ENCODE measurements at regions not wholly inside any gene's neighbourhood (a gene's known extent, or its start where the extent isn't known, plus 50 kb on each side); places are given as distances from the start of the nearest gene placed in this dataset.
"Not testable (repeated sequence)": the region's sequence is repeated elsewhere in the genome, so short reads cannot be mapped to it uniquely, and the experiment has no call there.

DNA sequence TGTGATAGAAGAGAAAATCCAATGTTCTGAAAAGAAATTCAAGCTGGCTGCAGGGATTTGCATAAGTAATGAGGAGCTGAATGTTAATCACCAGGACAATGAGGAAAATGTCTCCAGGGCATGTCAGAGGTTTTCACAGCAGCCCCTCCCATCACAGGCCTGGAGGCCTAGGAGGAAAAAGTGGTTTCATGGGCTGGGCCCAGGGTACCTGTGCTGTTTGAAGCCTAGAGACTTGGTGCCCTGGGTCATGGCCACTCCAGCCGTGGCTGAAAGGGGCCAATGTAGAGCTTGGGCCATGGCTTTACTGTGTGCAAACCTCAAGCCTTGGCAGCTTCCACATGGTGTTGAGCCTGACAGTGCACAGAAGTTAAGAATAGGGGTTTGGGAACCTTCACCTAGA, 452.6 kb upstream of the CHORDC1 start:
- not testable (repeated sequence) for H3K36me3 ChIP-seq (ENCODE audit: insufficient read depth, low read length); H3K9me3 ChIP-seq (ENCODE audit: control insufficient read depth, insufficient read depth, low read length); H3K9ac ChIP-seq (ENCODE audit: low read depth, low read length); H3K4me1 ChIP-seq (ENCODE audit: insufficient read depth, low read length)

GRCh38 chr11:90669094-90669493, 446.2 kb upstream of the CHORDC1 start:
- H3K36me3 ChIP-seq (ENCODE audit: insufficient read depth, low read length), result no peaks in the 10 kb centered on the region
- no peaks in the 10 kb centered on the region for H3K9me3 ChIP-seq (ENCODE audit: control insufficient read depth, insufficient read depth, low read length)
- H3K9ac ChIP-seq (ENCODE audit: low read depth, low read length), result no peak overlapping the region
- no peaks in the 10 kb centered on the region for H3K4me1 ChIP-seq (ENCODE audit: insufficient read depth, low read length)

DNA sequence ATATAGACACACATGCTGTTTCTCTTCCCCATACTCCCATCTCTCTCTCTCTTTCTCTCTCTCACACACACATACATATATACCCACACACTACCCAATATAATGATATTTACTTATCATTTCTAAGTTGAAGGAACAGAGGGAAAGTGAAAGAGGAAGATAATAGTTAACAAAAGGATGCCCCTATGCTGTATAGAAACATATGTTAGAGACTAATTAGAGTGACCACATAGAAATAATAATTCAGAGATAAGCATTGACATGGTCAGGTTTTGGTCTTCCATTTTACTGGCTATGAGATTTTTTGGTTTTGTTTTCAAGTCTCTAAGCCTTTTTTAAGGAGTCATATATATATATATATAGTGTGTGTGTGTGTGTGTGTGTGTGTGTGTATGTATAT, 445.7 kb upstream of the CHORDC1 start:
- H3K9ac ChIP-seq (ENCODE audit: low read depth, low read length), result no peak overlapping the region
- no peaks in the 10 kb centered on the region for H3K36me3 ChIP-seq (ENCODE audit: insufficient read depth, low read length)
- no peaks in the 10 kb centered on the region for H3K4me1 ChIP-seq (ENCODE audit: insufficient read depth, low read length)
- H3K9me3 ChIP-seq (ENCODE audit: control insufficient read depth, insufficient read depth, low read length), result no peaks in the 10 kb centered on the region

- no peaks in the 10 kb centered on the region for H3K9me3 ChIP-seq (ENCODE audit: control insufficient read depth, insufficient read depth, low read length)
- no peaks in the 10 kb centered on the region for H3K36me3 ChIP-seq (ENCODE audit: insufficient read depth, low read length)
- H3K9ac ChIP-seq (ENCODE audit: low read depth, low read length), result no peak overlapping the region
- no peaks in the 10 kb centered on the region for H3K4me1 ChIP-seq (ENCODE audit: insufficient read depth, low read length)
These were observed 438.4 kb upstream of the CHORDC1 start for GRCh38 chr11:90661233-90661632.

DNA sequence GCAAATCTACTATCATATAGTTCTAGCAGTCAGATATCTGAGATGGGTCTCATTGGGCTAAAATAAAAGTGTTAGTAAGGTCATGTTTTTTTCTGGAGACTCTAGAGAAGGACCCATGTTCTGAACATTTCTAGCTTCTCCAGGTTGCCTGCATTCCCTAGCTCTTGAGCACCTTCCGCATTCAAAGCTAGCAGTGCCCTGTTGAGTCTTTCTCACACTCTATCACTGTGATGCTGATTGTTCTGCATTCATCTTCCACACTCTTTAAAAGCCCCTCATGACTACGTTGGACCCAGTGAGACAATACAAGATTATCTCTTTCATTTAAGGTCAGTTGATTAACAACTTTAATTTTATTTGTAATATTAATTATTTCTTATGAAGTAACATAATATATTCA, 433.3 kb upstream of the CHORDC1 start:
- no peaks in the 10 kb centered on the region for H3K9me3 ChIP-seq (ENCODE audit: control insufficient read depth, insufficient read depth, low read length)
- H3K36me3 ChIP-seq (ENCODE audit: insufficient read depth, low read length), result no peaks in the 10 kb centered on the region

DNA sequence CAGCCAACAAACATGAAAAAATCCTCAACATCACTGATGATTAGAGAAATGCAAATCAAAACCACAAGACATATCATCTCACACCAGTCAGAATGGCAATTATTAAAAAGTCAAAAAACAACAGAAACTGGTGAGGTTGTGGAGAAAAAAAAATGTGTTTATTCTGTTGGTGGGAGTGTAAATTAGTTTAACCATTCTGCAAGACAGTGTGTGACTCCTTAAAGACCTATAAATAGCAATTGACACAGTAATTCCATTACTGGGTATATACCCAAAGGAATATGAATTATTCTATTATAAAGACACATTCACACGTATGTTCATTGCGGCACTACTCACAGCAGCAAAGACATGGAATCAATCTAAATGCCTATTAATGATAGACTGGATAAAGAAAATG, 427.3 kb upstream of the CHORDC1 start:
- no peak overlapping the region for H3K9ac ChIP-seq (ENCODE audit: low read depth, low read length)
- H3K36me3 ChIP-seq (ENCODE audit: insufficient read depth, low read length), result no peaks in the 10 kb centered on the region
- H3K4me1 ChIP-seq (ENCODE audit: insufficient read depth, low read length), result no peaks in the 10 kb centered on the region
- no peaks in the 10 kb centered on the region for H3K9me3 ChIP-seq (ENCODE audit: control insufficient read depth, insufficient read depth, low read length)

More for the DNA sequence above, 433.3 kb upstream of the CHORDC1 start:
- H3K4me1 ChIP-seq (ENCODE audit: insufficient read depth, low read length), result no peaks in the 10 kb centered on the region
- H3K9ac ChIP-seq (ENCODE audit: low read depth, low read length), result no peak overlapping the region

DNA sequence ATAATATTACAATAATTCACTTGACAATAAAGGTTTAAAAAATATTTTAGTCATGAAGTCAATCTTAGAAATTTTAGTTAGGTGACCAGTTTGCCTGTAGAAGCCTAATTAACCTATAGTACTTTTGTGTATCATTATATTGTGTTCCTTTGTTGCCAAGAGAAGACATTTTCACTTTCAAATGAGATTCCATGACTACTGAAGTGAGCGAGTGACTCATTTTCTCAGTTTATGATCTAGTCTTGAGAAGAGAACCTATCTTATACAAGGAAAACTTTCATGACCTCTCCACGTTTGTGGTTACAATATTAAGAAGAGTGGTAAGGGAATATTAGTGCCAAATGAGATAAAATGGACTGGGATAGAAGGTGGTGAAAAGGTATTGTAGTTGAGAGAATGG, 423.9 kb upstream of the CHORDC1 start:
- Histone ChIP-seq H3K4me1 (ENCODE audit: insufficient read depth, low read length) (no peaks in the 10 kb centered on the region), H3K9me3 (ENCODE audit: control insufficient read depth, insufficient read depth, low read length) (no peaks in the 10 kb centered on the region), H3K36me3 (ENCODE audit: insufficient read depth, low read length) (no peaks in the 10 kb centered on the region), H3K9ac (ENCODE audit: low read depth, low read length) (no peak overlapping the region)

DNA sequence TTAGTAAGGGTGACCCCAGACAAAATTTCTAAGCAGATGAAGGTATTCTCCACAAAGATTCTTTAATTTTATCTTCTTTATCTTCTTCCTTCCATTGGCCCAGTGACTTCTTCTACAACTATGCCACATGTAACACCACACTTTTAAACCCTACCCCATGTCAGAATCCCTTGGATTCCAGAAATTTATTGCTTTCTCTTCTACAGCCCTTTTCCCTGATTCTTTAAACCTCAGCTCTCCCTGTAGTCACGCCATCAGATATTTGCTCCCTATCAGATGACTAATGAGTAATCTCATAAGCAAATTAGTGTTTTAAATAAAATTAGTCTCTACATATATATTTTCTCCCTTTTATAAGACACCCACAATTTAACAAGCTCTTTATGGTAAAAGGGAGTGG, 423.4 kb upstream of the CHORDC1 start:
- Histone ChIP-seq H3K36me3 (ENCODE audit: insufficient read depth, low read length) (no peaks in the 10 kb centered on the region), H3K9ac (ENCODE audit: low read depth, low read length) (no peak overlapping the region), H3K4me1 (ENCODE audit: insufficient read depth, low read length) (no peaks in the 10 kb centered on the region), H3K9me3 (ENCODE audit: control insufficient read depth, insufficient read depth, low read length) (no peaks in the 10 kb centered on the region)

- Histone ChIP-seq H3K9ac (ENCODE audit: low read depth, low read length) (no peak overlapping the region), H3K9me3 (ENCODE audit: control insufficient read depth, insufficient read depth, low read length) (no peaks in the 10 kb centered on the region), H3K4me1 (ENCODE audit: insufficient read depth, low read length) (no peaks in the 10 kb centered on the region), H3K36me3 (ENCODE audit: insufficient read depth, low read length) (no peaks in the 10 kb centered on the region)
These were observed 416.7 kb upstream of the CHORDC1 start for GRCh38 chr11:90639461-90639993.

DNA sequence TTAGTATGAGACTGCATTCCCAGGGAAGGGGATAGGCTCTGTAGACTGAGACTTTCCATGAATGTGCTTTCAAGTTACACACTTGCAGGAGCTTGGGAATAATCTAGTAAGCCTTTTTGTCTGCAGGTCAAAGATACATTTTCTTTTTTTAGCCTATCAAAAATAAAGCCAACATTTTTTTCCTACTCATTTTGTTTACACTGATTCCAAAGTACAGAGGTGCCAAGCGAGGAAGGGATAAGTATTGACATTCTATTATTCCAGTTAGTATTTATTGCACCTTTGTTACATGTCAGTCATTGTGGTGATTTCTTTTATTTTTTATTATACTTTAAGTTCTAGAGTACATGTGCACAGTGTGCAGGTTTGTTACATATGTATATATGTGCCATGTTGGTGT, 413.0 kb upstream of the CHORDC1 start:
- Histone ChIP-seq H3K4me1 (ENCODE audit: insufficient read depth, low read length) (no peaks in the 10 kb centered on the region), H3K9ac (ENCODE audit: low read depth, low read length) (no peak overlapping the region), H3K36me3 (ENCODE audit: insufficient read depth, low read length) (no peaks in the 10 kb centered on the region), H3K9me3 (ENCODE audit: control insufficient read depth, insufficient read depth, low read length) (no peaks in the 10 kb centered on the region)

DNA sequence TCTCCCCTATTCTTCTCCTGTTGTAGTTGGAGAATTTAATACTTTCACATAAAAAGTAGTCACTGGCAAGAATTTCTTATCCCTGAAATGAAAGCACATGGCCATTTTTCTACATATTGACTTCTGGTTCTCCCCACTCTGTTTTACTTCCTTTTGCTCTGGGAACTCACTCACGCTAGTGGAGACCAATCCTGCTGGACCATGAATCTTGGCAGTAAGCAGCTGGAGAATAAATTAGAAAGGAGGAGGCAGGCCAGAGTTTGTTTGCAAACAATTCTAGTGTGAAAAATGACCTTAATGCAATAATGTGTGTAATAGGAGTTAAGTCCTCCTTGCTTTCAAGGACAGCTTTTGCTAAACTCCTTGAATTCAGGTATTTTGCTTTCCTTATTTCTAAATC, 412.3 kb upstream of the CHORDC1 start:
- Histone ChIP-seq H3K9me3 (ENCODE audit: control insufficient read depth, insufficient read depth, low read length) (no peaks in the 10 kb centered on the region), H3K4me1 (ENCODE audit: insufficient read depth, low read length) (no peaks in the 10 kb centered on the region), H3K36me3 (ENCODE audit: insufficient read depth, low read length) (no peaks in the 10 kb centered on the region), H3K9ac (ENCODE audit: low read depth, low read length) (no peak overlapping the region)

- Histone ChIP-seq H3K9ac (ENCODE audit: low read depth, low read length) (no peak overlapping the region), H3K36me3 (ENCODE audit: insufficient read depth, low read length) (no peaks in the 10 kb centered on the region), H3K9me3 (ENCODE audit: control insufficient read depth, insufficient read depth, low read length) (no peaks in the 10 kb centered on the region), H3K4me1 (ENCODE audit: insufficient read depth, low read length) (no peaks in the 10 kb centered on the region)
These were observed 407.3 kb upstream of the CHORDC1 start for GRCh38 chr11:90630176-90630575.

DNA sequence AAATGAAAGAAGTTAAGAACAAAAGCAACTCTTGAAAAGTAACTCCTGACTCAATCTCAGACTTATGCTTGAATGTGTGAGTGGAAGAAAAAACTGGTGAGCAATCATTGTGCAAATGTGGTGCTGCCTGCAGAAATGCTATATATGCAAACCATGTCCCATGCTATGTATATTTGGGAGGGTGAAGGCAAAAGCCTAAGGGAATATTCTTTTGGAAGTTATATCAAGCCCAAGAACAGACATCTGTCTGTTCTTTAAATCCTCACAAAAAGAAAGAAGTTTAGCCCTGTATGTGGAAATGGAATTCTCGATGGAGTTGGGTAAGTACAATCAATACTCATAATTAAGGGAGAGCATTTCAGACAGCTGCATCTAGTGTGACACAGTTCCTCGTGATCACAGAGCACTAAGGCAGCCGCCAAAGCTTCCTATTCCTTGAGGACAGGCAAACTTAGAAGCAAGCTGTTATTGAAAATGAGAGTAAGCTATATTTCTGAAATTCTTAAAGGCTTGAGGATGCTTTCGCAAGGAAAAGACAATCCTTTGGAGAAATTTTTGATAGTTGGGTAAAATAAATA, 406.5 kb upstream of the CHORDC1 start:
- Histone ChIP-seq H3K9ac (ENCODE audit: low read depth, low read length) (no peak overlapping the region), H3K9me3 (ENCODE audit: control insufficient read depth, insufficient read depth, low read length) (no peaks in the 10 kb centered on the region), H3K4me1 (ENCODE audit: insufficient read depth, low read length) (no peaks in the 10 kb centered on the region), H3K36me3 (ENCODE audit: insufficient read depth, low read length) (no peaks in the 10 kb centered on the region)

GRCh38 chr11:90614318-90614717, 391.5 kb upstream of the CHORDC1 start:
- no peaks in the 10 kb centered on the region for H3K9me3 ChIP-seq (ENCODE audit: control insufficient read depth, insufficient read depth, low read length)
- H3K9ac ChIP-seq (ENCODE audit: low read depth, low read length), result no peak overlapping the region
- H3K36me3 ChIP-seq (ENCODE audit: insufficient read depth, low read length), result no peaks in the 10 kb centered on the region
- H3K4me1 ChIP-seq (ENCODE audit: insufficient read depth, low read length), result no peaks in the 10 kb centered on the region

DNA sequence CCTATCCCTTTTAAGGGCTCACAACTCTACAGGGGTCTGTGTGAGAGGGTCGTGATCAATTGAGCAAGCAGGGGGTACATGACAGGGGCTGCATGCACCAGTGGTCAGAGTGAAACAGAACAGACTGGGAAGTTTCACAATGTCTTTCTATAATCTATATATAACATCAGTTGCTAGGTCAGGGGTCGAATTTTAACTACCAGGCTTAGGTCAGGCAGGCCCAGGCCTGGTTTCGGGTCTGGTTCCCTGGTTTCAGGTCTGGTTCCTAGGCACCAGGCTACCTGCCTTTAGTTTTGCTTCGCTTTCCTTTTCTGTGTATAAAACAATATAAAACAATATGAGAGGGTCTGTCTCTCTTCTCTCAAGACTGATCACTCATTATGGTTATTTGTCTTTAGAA, 390.2 kb upstream of the CHORDC1 start:
- H3K4me1 ChIP-seq (ENCODE audit: insufficient read depth, low read length); H3K9me3 ChIP-seq (ENCODE audit: control insufficient read depth, insufficient read depth, low read length); H3K9ac ChIP-seq (ENCODE audit: low read depth, low read length); H3K36me3 ChIP-seq (ENCODE audit: insufficient read depth, low read length): not testable (repeated sequence)

DNA sequence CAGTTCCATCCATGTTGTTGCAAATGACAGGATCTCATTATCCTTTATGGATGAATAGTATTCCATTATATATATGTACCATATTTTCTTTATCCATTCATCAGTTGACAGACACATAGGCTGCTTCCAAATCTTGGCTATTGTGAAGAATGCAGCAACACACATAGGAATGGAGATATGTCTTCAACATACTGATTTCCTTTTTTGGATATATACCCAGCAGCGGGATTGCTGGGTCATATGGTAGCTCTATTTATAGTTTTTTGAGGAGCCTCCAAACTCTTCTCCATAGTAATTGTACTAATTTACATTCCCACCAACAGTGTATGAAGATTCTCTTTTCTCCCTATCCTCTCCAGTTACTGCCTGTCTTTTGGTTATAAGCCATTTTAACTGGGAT, 383.9 kb upstream of the CHORDC1 start:
- no peaks in the 10 kb centered on the region for H3K4me1 ChIP-seq (ENCODE audit: insufficient read depth, low read length)
- no peaks in the 10 kb centered on the region; the same call in 1 of the 2 replicates for H3K9me3 ChIP-seq (ENCODE audit: control insufficient read depth, insufficient read depth, low read length)
- no peaks in the 10 kb centered on the region for H3K36me3 ChIP-seq (ENCODE audit: insufficient read depth, low read length)
- H3K9ac ChIP-seq (ENCODE audit: low read depth, low read length), result no peak overlapping the region

Data from ES-I3 (cell line).